ENCODE measurements at regions not wholly inside any gene's neighbourhood (a gene's known extent, or its start where the extent isn't known, plus 50 kb on each side); places are given as distances from the start of the nearest gene placed in this dataset.

DNA sequence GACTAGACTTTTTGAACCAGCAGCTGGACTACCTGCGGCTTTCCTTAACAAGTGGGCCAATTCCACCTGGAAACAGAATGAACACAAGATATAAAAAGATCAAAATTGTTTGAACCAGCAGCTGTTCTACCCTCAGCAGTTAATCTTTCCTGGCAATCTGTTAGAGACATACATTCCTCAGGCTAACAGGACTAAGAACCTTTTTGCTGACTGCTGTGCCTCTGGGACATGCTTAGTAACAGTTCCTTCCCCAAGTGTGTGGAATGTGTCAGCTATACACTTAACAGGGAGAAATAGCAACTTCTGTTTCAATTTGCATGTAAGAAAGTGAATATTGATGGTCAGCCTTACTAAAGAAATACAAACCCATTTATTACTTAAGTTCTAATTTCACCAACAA is 554.4 kb downstream of the ARAP2 start:
- Histone ChIP-seq H3K36me3 (ENCODE audit: control insufficient read depth, insufficient read depth, low read length) (no peaks in the 10 kb centered on the region), H3K4me3 (ENCODE audit: low read depth, low read length) (no peak overlapping the region), H3K27me3 (ENCODE audit: control insufficient read depth, insufficient read depth, low read length) (no peaks in the 10 kb centered on the region)
- TF ChIP-seq CTCF (IDR thresholded peaks at IDR 0.05; ENCODE audit: insufficient read depth, low read length, poor library complexity, severe bottlenecking), result no peak
- DNase-seq (ENCODE audit: low read depth), result no peak

DNA sequence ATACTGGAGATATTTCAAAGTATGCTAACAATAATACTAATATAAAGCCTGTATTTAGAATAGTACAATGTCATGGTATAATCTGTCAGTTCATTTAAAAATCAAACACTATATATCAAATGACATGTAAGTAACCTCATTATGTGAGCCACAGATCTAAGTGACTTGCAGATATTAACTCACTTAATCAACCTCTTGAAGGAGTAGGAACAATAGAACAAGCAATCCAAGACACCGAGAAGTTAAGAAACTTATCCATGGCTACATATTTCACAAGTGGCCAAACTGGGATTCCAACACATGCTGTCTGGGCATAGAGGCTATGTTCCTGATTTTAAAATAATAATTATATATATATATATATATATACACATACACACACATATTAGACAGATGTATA is 554.0 kb downstream of the ARAP2 start:
- H3K4me3 ChIP-seq (ENCODE audit: low read depth, low read length), result no peak overlapping the region
- no peaks in the 10 kb centered on the region for H3K27me3 ChIP-seq (ENCODE audit: control insufficient read depth, insufficient read depth, low read length)
- no peak for DNase-seq (ENCODE audit: low read depth)
- H3K36me3 ChIP-seq (ENCODE audit: control insufficient read depth, insufficient read depth, low read length), result no peaks in the 10 kb centered on the region
- TF ChIP-seq CTCF (IDR thresholded peaks at IDR 0.05; ENCODE audit: insufficient read depth, low read length, poor library complexity, severe bottlenecking), result no peak

DNA sequence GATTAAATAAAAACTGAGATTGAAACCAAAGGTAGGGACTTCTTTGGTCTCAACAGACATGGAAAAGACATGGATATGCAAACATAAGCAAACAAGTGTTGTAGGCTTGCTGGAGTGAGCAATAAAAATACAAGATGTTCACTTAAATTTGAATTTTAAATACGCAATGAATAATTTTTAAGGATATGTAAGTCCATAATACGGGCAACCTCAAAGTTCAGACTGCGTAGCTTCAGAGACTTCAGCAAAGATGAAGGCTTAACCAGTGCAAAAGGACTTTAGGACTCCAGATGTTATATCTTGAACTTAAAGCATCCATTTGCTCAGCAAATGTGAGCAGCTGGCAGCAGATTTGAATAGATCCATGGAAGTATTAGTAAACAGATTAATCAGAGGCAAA is 549.3 kb downstream of the ARAP2 start:
- no peak overlapping the region for H3K4me3 ChIP-seq (ENCODE audit: low read depth, low read length)
- no peaks in the 10 kb centered on the region for H3K27me3 ChIP-seq (ENCODE audit: control insufficient read depth, insufficient read depth, low read length)
- TF ChIP-seq CTCF (IDR thresholded peaks at IDR 0.05; ENCODE audit: insufficient read depth, low read length, poor library complexity, severe bottlenecking), result no peak
- DNase-seq (ENCODE audit: low read depth), result no peak
- no peaks in the 10 kb centered on the region for H3K36me3 ChIP-seq (ENCODE audit: control insufficient read depth, insufficient read depth, low read length)

- Histone ChIP-seq H3K36me3 (ENCODE audit: control insufficient read depth, insufficient read depth, low read length) (no peaks in the 10 kb centered on the region), H3K4me3 (ENCODE audit: low read depth, low read length) (no peak overlapping the region), H3K27me3 (ENCODE audit: control insufficient read depth, insufficient read depth, low read length) (no peaks in the 10 kb centered on the region)
- no peak for DNase-seq (ENCODE audit: low read depth)
- no peak for TF ChIP-seq CTCF (IDR thresholded peaks at IDR 0.05; ENCODE audit: insufficient read depth, low read length, poor library complexity, severe bottlenecking)
These were observed 548.9 kb downstream of the ARAP2 start for GRCh38 chr4:35695421-35695820.

DNA sequence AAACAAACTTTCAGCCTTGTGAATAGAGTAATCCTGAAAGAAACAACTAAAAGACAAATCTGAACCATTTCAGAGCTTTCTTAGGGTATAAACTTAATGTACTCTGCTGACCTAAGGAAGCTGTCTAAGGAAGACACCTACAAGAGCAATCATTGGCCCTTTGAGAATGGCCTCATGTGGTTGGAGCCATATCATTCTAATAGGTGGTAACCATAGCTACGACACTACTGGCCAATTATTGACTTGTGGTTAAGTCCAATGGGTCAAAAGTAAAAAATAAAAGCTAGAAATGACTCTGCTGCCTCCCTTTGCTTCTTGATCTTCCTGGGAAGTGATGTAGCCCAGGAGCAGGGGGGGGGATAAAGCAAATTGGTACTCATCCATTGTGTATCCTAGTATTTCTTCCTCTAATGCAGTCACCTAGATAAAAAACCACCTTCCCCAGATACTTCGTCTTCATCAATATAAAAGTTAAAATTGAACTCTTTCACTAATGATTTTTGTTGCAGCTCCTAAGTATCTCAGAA is 547.0 kb downstream of the ARAP2 start:
- H3K36me3 ChIP-seq (ENCODE audit: control insufficient read depth, insufficient read depth, low read length), result no peaks in the 10 kb centered on the region
- no peaks in the 10 kb centered on the region for H3K27me3 ChIP-seq (ENCODE audit: control insufficient read depth, insufficient read depth, low read length)
- no peak for DNase-seq (ENCODE audit: low read depth)
- H3K4me3 ChIP-seq (ENCODE audit: low read depth, low read length), result no peak overlapping the region
- no peak for TF ChIP-seq CTCF (IDR thresholded peaks at IDR 0.05; ENCODE audit: insufficient read depth, low read length, poor library complexity, severe bottlenecking)

DNA sequence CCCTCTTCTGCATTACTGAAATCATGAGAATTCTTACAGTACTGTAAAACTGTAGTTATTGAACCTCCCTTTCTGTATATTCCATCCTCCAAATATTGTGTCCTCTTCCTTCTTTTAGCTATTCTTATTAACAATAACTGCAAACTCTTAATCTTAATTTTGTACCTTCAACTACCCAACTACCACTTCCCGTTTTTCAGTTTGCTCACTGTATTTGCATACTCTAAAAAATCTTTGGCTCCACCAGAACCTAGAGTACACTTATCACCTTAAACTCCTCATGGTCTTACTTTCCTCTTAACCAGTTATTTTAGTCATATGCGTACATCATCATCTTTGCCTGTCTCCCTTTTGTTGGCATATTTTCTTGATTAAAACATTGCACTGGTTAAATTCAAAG is 543.7 kb downstream of the ARAP2 start:
- no peaks in the 10 kb centered on the region for H3K36me3 ChIP-seq (ENCODE audit: control insufficient read depth, insufficient read depth, low read length)
- H3K27me3 ChIP-seq (ENCODE audit: control insufficient read depth, insufficient read depth, low read length), result no peaks in the 10 kb centered on the region
- DNase-seq (ENCODE audit: low read depth), result no peak
- no peak overlapping the region for H3K4me3 ChIP-seq (ENCODE audit: low read depth, low read length)
- TF ChIP-seq CTCF (IDR thresholded peaks at IDR 0.05; ENCODE audit: insufficient read depth, low read length, poor library complexity, severe bottlenecking), result no peak

All from kidney epithelial cell (primary cell).